Endothelial cell (in vitro differentiated cells): ENCODE measurements at regions not wholly inside any gene's neighbourhood (a gene's known extent, or its start where the extent isn't known, plus 50 kb on each side); places are given as distances from the start of the nearest gene placed in this dataset.

ENCODE experiments used
- DNase-seq: peaks from one replicate; pipeline ENCODE4 v3.0.0; 2021; ENCODE audit warnings: low spot score
- H3K27ac Mint-ChIP-seq: one replicate; pipeline ENCODE4 v1.8.0; 2021; ENCODE audit warnings: mixed read lengths, inconsistent platforms; ENCODE audit not compliant: unreplicated experiment
- H3K27me3 Mint-ChIP-seq: one replicate; pipeline ENCODE4 v1.8.0; 2021; ENCODE audit warnings: mild to moderate bottlenecking, moderate library complexity, mixed read lengths, inconsistent platforms; ENCODE audit not compliant: unreplicated experiment
- H3K36me3 Mint-ChIP-seq: one replicate; pipeline ENCODE4 v1.8.0; 2021; ENCODE audit warnings: mild to moderate bottlenecking, low read depth, mixed read lengths, inconsistent platforms; ENCODE audit not compliant: unreplicated experiment
- H3K4me1 Mint-ChIP-seq: one replicate; pipeline ENCODE4 v1.8.0; 2021; ENCODE audit warnings: mild to moderate bottlenecking, mixed read lengths, inconsistent platforms; ENCODE audit not compliant: unreplicated experiment
- H3K4me3 Mint-ChIP-seq: one replicate; pipeline ENCODE4 v1.8.0; 2021; ENCODE audit warnings: mild to moderate bottlenecking, mixed read lengths, inconsistent platforms; ENCODE audit not compliant: unreplicated experiment
- H3K9me3 Mint-ChIP-seq: one replicate; pipeline ENCODE4 v1.8.0; 2021; ENCODE audit warnings: mixed read lengths, inconsistent platforms; ENCODE audit not compliant: unreplicated experiment
- TF ChIP-seq, protein P1 (sequence below): fragments of 200-600 bp; sonication (generic); IDR thresholded peaks from one replicate; pipeline ENCODE4 v1.5.0; 2021; ENCODE audit warnings: antibody characterized with exemption; ENCODE audit not compliant: unreplicated experiment

DNA sequence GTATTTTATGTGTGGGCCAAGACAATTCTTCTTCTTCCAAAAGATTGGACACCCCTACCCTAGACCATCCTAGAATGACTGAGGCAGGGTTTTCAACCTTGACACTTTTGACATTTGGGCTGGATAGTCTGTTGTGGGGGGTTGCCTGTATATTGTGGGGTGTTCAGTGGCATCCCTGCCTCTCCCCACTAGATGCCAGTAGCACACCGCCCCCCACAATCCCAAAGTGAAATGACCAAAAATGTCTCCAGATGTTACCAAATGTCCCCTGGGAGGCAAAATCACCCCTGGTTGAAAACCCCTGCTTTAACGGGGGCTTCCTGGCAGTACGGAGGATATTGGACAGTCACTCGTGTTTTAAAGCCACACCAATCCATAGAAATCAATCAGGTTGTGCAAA lies 219.6 kb downstream of the PHETA1 start:
- TF ChIP-seq, protein P1, sequence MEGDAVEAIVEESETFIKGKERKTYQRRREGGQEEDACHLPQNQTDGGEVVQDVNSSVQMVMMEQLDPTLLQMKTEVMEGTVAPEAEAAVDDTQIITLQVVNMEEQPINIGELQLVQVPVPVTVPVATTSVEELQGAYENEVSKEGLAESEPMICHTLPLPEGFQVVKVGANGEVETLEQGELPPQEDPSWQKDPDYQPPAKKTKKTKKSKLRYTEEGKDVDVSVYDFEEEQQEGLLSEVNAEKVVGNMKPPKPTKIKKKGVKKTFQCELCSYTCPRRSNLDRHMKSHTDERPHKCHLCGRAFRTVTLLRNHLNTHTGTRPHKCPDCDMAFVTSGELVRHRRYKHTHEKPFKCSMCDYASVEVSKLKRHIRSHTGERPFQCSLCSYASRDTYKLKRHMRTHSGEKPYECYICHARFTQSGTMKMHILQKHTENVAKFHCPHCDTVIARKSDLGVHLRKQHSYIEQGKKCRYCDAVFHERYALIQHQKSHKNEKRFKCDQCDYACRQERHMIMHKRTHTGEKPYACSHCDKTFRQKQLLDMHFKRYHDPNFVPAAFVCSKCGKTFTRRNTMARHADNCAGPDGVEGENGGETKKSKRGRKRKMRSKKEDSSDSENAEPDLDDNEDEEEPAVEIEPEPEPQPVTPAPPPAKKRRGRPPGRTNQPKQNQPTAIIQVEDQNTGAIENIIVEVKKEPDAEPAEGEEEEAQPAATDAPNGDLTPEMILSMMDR: no peak
- H3K4me1 Mint-ChIP-seq: no peaks in the 10 kb centered on the region
- H3K36me3 Mint-ChIP-seq: no peaks in the 10 kb centered on the region
- H3K27me3 Mint-ChIP-seq: no peaks in the 10 kb centered on the region
- no peaks in the 10 kb centered on the region for H3K9me3 Mint-ChIP-seq
- H3K27ac Mint-ChIP-seq: no peak overlapping the region
- no peak for DNase-seq
- H3K4me3 Mint-ChIP-seq: no peak overlapping the region

DNA sequence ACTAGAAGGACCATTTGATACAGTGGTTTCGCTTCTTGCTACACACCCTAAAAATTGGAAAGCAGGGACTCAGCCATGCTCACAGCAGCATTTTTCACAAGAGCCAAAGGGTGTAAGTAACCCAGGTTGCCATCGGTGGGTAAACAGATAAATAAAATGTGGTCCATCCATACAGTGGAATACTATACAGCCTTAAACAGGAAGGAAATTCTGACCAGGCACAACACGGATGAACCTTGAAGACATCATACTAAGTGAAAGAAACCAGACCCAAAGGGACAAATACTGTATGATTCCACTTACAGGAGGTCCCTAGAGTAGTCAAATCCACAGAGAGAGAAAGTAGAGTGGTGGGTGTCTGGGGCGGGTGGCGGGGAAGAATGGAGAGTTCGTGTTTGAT lies 220.9 kb downstream of the PHETA1 start:
- H3K4me1 Mint-ChIP-seq: no peaks in the 10 kb centered on the region
- DNase-seq: no peak
- H3K9me3 Mint-ChIP-seq: no peaks in the 10 kb centered on the region
- no peak overlapping the region for H3K4me3 Mint-ChIP-seq
- no peaks in the 10 kb centered on the region for H3K36me3 Mint-ChIP-seq
- H3K27me3 Mint-ChIP-seq: no peaks in the 10 kb centered on the region
- no peak overlapping the region for H3K27ac Mint-ChIP-seq
- TF ChIP-seq, protein P1: no peak

DNA sequence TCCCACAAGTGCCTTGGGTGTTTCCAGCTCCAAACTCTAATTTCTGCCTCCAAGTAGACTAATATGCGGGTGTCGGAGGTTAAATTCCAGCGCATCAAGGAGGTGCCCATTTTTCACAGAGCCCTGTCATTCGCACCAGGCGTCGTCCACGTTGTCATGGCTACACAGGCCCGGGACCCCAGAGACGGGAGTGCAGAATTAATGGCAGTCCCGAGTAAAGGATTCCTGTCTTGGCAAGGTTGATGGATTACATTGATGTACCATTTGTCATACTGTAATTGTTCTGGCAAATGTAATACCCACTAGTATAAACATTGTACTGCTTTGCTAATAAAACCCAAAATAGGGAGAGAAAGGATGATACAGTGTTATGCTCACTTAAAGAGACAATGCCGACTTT lies 222.9 kb upstream of the MYL2 start:
- Mint-ChIP-seq H3K4me3 (no peak overlapping the region), H3K9me3 (no peaks in the 10 kb centered on the region), H3K4me1 (no peaks in the 10 kb centered on the region), H3K36me3 (no peaks in the 10 kb centered on the region), H3K27ac (no peak overlapping the region), H3K27me3 (peaks cover 6% of the 10 kb centered on the region)
- TF ChIP-seq, protein P1: no peak
- no peak for DNase-seq

DNA sequence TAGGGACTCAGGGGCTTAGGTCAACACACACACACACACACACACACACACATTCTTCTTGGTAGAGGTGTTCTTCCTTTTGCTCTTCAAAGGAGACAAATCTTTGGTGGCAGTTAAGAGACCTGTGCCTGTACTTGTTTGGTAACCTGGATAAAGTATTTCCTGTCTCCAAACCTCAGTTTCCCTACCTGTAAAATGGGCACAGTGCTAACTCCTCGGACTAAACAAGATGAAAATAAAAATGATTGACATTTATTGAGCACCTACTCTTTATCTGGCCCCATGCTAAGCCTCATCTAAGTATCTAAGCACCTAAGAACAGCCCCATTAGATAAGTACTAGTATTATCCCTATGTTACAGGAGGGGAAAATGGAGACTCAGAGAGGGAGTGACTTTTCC lies 220.8 kb upstream of the MYL2 start:
- Mint-ChIP-seq H3K27me3 (peaks cover 6% of the 10 kb centered on the region), H3K9me3 (no peaks in the 10 kb centered on the region), H3K36me3 (no peaks in the 10 kb centered on the region), H3K4me1 (no peaks in the 10 kb centered on the region), H3K27ac (no peak overlapping the region), H3K4me3 (no peak overlapping the region)
- no peak for DNase-seq
- TF ChIP-seq, protein P1: no peak

DNA sequence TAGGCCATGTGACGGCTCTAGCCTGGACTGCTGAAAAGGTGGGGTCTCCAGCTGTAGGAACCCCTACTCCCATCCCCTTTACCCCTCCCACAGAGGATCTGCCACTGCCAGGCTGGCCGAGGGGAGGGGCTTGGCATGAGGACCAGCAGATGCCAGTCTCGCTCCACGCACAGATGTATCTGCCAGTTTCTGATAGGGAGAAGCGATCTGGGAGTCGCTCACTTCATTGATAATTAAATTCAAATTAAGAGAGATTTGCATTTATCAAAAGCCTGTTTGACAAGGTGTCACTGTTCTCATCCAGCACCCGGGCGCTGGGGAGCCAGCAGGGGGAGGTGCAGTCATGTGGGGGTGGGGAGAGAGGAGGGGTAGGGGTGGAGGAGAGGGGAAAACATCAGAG lies 217.6 kb upstream of the MYL2 start:
- H3K27ac Mint-ChIP-seq: no peak overlapping the region
- peaks cover 11% of the 10 kb centered on the region for H3K27me3 Mint-ChIP-seq
- no peak for DNase-seq
- H3K4me3 Mint-ChIP-seq: no peak overlapping the region
- peaks cover 12% of the 10 kb centered on the region for H3K9me3 Mint-ChIP-seq
- H3K36me3 Mint-ChIP-seq: peaks cover 16% of the 10 kb centered on the region
- TF ChIP-seq, protein P1: no peak
- H3K4me1 Mint-ChIP-seq: no peaks in the 10 kb centered on the region
